ENCODE measurements at regions not wholly inside any gene's neighbourhood (a gene's known extent, or its start where the extent isn't known, plus 50 kb on each side); places are given as distances from the start of the nearest gene placed in this dataset.

DNA sequence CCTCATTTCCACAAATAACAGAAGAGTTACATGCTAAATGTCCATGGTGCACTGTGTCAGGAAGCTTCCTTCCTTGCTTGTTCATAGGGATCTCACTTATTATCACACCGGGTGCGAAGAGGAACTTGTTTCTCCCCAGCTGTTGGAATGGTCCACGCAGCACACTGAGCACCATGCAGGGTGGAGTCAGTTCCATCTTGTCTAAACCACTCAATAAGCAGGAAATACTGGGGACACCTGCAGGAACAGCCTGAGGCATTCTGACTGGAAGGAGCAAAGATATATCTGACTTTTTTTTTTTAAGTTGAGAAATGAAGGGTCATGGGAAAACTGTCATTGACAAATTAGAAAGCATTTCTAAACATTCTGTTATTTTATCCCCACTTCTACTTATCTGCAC is 70.0 kb upstream of the WDR72 start (continued):
- TF ChIP-seq, protein P1, sequence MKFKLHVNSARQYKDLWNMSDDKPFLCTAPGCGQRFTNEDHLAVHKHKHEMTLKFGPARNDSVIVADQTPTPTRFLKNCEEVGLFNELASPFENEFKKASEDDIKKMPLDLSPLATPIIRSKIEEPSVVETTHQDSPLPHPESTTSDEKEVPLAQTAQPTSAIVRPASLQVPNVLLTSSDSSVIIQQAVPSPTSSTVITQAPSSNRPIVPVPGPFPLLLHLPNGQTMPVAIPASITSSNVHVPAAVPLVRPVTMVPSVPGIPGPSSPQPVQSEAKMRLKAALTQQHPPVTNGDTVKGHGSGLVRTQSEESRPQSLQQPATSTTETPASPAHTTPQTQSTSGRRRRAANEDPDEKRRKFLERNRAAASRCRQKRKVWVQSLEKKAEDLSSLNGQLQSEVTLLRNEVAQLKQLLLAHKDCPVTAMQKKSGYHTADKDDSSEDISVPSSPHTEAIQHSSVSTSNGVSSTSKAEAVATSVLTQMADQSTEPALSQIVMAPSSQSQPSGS (IDR thresholded peaks at IDR 0.05; ENCODE audit: low read length) = no peak

DNA sequence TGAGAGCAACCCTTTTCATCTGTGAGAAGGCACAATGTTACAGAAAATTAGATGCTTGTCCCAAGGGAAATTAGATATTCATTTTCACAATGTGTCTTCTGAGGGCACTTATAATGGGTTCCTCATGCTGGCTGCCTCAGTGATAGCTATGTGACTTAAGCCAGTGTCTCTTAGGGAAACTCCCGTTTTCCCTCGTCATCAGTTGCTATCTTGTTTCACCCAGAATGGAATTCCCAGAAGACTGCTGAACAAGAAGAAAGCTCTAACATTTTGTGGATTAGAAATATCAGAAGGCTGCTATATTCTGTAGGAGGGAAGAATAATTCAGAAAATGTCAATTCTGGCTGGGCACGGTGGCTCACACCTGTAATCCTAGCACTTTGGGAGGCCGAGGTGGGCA is 67.9 kb upstream of the WDR72 start:
- FAIRE-seq (no peak), DNase-seq (ENCODE audit: low read depth, low spot score) (no peak), ATAC-seq (no peak)
- whole genome bisulfite sequencing (ENCODE audit: insufficient coverage, insufficient replicate concordance, low lambda C conversion rate, missing lambda C conversion rate) = 0% methylated on average over 4 of the region's 4 CpGs
- H3K9ac ChIP-seq (ENCODE audit: control insufficient read depth, insufficient read depth, low read length) = no peak overlapping the region
- no peaks in the 10 kb centered on the region for H4K20me1 ChIP-seq (ENCODE audit: control insufficient read depth, insufficient read depth)
- H3K4me1 ChIP-seq (ENCODE audit: control insufficient read depth, insufficient read depth, low read length) = no peaks in the 10 kb centered on the region
- POLR2A ChIA-PET = no interaction called here
- no peak overlapping the region for H3K27ac ChIP-seq (ENCODE audit: control insufficient read depth, insufficient read depth)
- H3K79me2 ChIP-seq (ENCODE audit: control insufficient read depth, insufficient read depth, low read length) = no peaks in the 10 kb centered on the region
- H3K27me3 ChIP-seq (replicated peaks in 1 of 2; ENCODE audit: control insufficient read depth in 2 of 2, insufficient read depth in 2 of 2, low read length in 1 of 2) = no peaks in the 10 kb centered on the region
- SMC1A ChIA-PET (ENCODE audit: uncharacterized antibody, unreplicated experiment) = no interaction called here
- RAD21 ChIA-PET (ENCODE audit: unreplicated experiment) = no interaction called here
- no peaks in the 10 kb centered on the region for H3K36me3 ChIP-seq (ENCODE audit: control insufficient read depth in 2 of 2, insufficient read depth in 2 of 2, low read length in 1 of 2)
- CTCF ChIA-PET = no interaction called here
- H3K4me3 ChIP-seq = no peak overlapping the region
- BruUV-seq (replicated peaks) = no TSS peak
- in situ Hi-C loops (cut with MboI) (no loop called here), intact Hi-C loops (cut with micrococcal nuclease; ENCODE audit: unreplicated experiment) (no loop called here)
- TF ChIP-seq BMI1 (IDR thresholded peaks at IDR 0.05; ENCODE audit: borderline replicate concordance) (no peak), RFX5 (IDR thresholded peaks at IDR 0.05; ENCODE audit: low read depth, low read length) (peak; percentile 86)
- no peak overlapping the region for H2AFZ ChIP-seq (ENCODE audit: control insufficient read depth, low read depth, low read length)
- H3K4me2 ChIP-seq (ENCODE audit: control insufficient read depth, insufficient read depth) = no peak overlapping the region
- no peaks in the 10 kb centered on the region for H3K9me3 ChIP-seq (replicated peaks; ENCODE audit: control insufficient read depth, insufficient read depth, low read length)

DNA sequence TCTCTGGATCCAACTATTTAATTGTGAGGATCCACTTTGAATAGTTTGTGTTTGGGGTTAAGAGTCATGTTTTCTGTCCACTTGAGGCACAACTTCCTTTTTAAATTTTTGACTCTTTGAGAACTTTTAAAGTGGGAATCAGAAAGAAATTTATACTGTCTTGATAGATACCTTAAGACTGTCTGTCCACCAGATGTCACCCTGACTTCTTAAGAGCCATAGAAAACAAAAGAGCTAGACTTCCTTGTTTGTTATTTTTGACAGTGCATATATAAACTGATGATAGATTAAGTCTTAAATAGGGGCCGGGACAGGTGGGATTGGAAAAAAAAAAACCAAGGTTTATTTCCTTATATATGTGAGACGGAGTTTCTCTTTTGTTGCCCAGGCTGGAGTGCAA is 52.1 kb upstream of the WDR72 start:
- Histone ChIP-seq H3K36me3 (ENCODE audit: control insufficient read depth in 2 of 2, insufficient read depth in 2 of 2, low read length in 1 of 2) (no peaks in the 10 kb centered on the region), H2AFZ (ENCODE audit: control insufficient read depth, low read depth, low read length) (no peak overlapping the region), H3K4me1 (ENCODE audit: control insufficient read depth, insufficient read depth, low read length) (no peaks in the 10 kb centered on the region), H3K4me2 (ENCODE audit: control insufficient read depth, insufficient read depth) (no peak overlapping the region), H3K27me3 (replicated peaks in 1 of 2; ENCODE audit: control insufficient read depth in 2 of 2, insufficient read depth in 2 of 2, low read length in 1 of 2) (no peaks in the 10 kb centered on the region), H4K20me1 (ENCODE audit: control insufficient read depth, insufficient read depth) (no peaks in the 10 kb centered on the region), H3K9ac (ENCODE audit: control insufficient read depth, insufficient read depth, low read length) (no peak overlapping the region), H3K27ac (ENCODE audit: control insufficient read depth, insufficient read depth) (no peak overlapping the region), H3K9me3 (replicated peaks; ENCODE audit: control insufficient read depth, insufficient read depth, low read length) (no peaks in the 10 kb centered on the region), H3K79me2 (ENCODE audit: control insufficient read depth, insufficient read depth, low read length) (no peaks in the 10 kb centered on the region), H3K4me3 (no peak overlapping the region)
- ATAC-seq = peak; percentile 76
- 14% methylated on average over 2 of the region's 2 CpGs for WGBS (ENCODE audit: insufficient coverage, insufficient replicate concordance, low lambda C conversion rate, missing lambda C conversion rate)
- ChIA-PET POLR2A (no interaction called here), CTCF (interaction anchor here (0.7 to 3.9 kb wide), 8 partner anchors 10 to 1628 kb away, joined by 3 to 26 read pairs (median 4); no protein-coding TSS in a partner anchor), SMC1A (ENCODE audit: uncharacterized antibody, unreplicated experiment) (interaction anchor here (0.7 to 1.6 kb wide), 5 partner anchors 142 to 1385 kb away, joined by 3 to 4 read pairs (median 3); partner anchors contain the start of gene RSL24D1), RAD21 (ENCODE audit: unreplicated experiment) (interaction anchor here (0.5 to 1.0 kb wide), 3 partner anchors 1480 to 1628 kb away, joined by 3 read pairs; no protein-coding TSS in a partner anchor)
- BruUV-seq (replicated peaks) = no TSS peak
- intact Hi-C loops (cut with micrococcal nuclease; ENCODE audit: unreplicated experiment) (no loop called here), in situ Hi-C loops (cut with MboI) (loop anchor here (25.0 kb wide), 1 partner anchor 1626 kb away; no protein-coding TSS in a partner anchor)
- DNase-seq (ENCODE audit: low read depth, low spot score) = no peak
- no peak for FAIRE-seq
- TF ChIP-seq NFIC (IDR thresholded peaks at IDR 0.05; ENCODE audit: low read depth, low read length) (no peak), NRF1 (conservative IDR thresholded peaks at IDR 0.05; ENCODE audit: low read depth, low read length) (no peak), RAD21 (IDR thresholded peaks at IDR 0.05; ENCODE audit: insufficient read depth, low read depth, low read length) (peak; percentile 43), JUNB (IDR thresholded peaks at IDR 0.05) (no peak)
- TF ChIP-seq, protein P2, sequence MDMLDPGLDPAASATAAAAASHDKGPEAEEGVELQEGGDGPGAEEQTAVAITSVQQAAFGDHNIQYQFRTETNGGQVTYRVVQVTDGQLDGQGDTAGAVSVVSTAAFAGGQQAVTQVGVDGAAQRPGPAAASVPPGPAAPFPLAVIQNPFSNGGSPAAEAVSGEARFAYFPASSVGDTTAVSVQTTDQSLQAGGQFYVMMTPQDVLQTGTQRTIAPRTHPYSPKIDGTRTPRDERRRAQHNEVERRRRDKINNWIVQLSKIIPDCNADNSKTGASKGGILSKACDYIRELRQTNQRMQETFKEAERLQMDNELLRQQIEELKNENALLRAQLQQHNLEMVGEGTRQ (IDR thresholded peaks at IDR 0.05; ENCODE audit: borderline replicate concordance, low read depth, low read length) = no peak
- TF ChIP-seq, protein P3, sequence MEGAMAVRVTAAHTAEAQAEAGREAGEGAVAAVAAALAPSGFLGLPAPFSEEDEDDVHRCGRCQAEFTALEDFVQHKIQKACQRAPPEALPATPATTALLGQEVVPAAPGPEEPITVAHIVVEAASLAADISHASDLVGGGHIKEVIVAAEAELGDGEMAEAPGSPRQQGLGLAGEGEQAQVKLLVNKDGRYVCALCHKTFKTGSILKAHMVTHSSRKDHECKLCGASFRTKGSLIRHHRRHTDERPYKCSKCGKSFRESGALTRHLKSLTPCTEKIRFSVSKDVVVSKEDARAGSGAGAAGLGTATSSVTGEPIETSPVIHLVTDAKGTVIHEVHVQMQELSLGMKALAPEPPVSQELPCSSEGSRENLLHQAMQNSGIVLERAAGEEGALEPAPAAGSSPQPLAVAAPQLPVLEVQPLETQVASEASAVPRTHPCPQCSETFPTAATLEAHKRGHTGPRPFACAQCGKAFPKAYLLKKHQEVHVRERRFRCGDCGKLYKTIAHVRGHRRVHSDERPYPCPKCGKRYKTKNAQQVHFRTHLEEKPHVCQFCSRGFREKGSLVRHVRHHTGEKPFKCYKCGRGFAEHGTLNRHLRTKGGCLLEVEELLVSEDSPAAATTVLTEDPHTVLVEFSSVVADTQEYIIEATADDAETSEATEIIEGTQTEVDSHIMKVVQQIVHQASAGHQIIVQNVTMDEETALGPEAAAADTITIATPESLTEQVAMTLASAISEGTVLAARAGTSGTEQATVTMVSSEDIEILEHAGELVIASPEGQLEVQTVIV (IDR thresholded peaks at IDR 0.05; ENCODE audit: borderline replicate concordance, partially characterized antibody) = no peak
- TF ChIP-seq, protein P4, sequence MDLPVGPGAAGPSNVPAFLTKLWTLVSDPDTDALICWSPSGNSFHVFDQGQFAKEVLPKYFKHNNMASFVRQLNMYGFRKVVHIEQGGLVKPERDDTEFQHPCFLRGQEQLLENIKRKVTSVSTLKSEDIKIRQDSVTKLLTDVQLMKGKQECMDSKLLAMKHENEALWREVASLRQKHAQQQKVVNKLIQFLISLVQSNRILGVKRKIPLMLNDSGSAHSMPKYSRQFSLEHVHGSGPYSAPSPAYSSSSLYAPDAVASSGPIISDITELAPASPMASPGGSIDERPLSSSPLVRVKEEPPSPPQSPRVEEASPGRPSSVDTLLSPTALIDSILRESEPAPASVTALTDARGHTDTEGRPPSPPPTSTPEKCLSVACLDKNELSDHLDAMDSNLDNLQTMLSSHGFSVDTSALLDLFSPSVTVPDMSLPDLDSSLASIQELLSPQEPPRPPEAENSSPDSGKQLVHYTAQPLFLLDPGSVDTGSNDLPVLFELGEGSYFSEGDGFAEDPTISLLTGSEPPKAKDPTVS (IDR thresholded peaks at IDR 0.05; ENCODE audit: low read depth, low read length) = no peak

All from GM12878 (cell line).